CD4-positive, alpha-beta T cell (primary cell): ENCODE measurements at regions not wholly inside any gene's neighbourhood (a gene's known extent, or its start where the extent isn't known, plus 50 kb on each side); places are given as distances from the start of the nearest gene placed in this dataset.
"Not testable (repeated sequence)": the region's sequence is repeated elsewhere in the genome, so short reads cannot be mapped to it uniquely, and the experiment has no call there.

ENCODE experiments used
- ATAC-seq: fragments of 200-7000 bp; cut with Tn5 transposase; one replicate; pipeline ENCODE4 v1.10.0; 2022; ENCODE audit warnings: mild to moderate bottlenecking; ENCODE audit not compliant: poor library complexity
- CTCF ChIA-PET: fragments of 350-600 bp; sonication (Branson Sonifier 250); formaldehyde crosslinking; loops from one replicate; lab custom pipeline; 2021; ENCODE audit warnings: antibody characterized with exemption, inconsistent platforms; lab: Charles Lee
- POLR2A ChIA-PET: fragments of 350-600 bp; sonication (Branson Sonifier 250); formaldehyde crosslinking; loops from one replicate; lab custom pipeline; 2021; ENCODE audit warnings: antibody characterized with exemption, inconsistent platforms; lab: Charles Lee
- DNase-seq, 14 experiments: peaks; one replicate each; pipeline ENCODE4 v3.0.0-alpha.2; 2013 to 2020; ENCODE audit warnings: mixed read lengths in 2 of 14
- H3K27ac ChIP-seq, 2 donors: one replicate each; pipeline versions ENCODE4 v1.5.1 to v1.7.0; 2013; ENCODE audit warnings: low read length in 2 of 2, low read depth in 1 of 2, mild to moderate bottlenecking in 1 of 2
- H3K27me3 ChIP-seq, 2 experiments: 1 replicate in 1 of 2; 2 replicates in 1 of 2; pipeline versions ENCODE4 v1.6.1 to v1.7.0; 2013; ENCODE audit warnings: low read length in 2 of 2, control low read depth in 1 of 2, mild to moderate bottlenecking in 1 of 2, moderate library complexity in 1 of 2; ENCODE audit not compliant: insufficient read depth in 2 of 2, control insufficient read depth in 1 of 2
- H3K36me3 ChIP-seq: one replicate; pipeline ENCODE4 v1.6.1; 2013; ENCODE audit warnings: low read length, control low read depth; ENCODE audit not compliant: insufficient read depth
- H3K4me1 ChIP-seq: one replicate; pipeline ENCODE4 v1.6.1; 2013; ENCODE audit warnings: low read length, control low read depth; ENCODE audit not compliant: insufficient read depth
- H3K4me3 ChIP-seq: one replicate; pipeline ENCODE4 v1.5.1; 2013; ENCODE audit warnings: mild to moderate bottlenecking, low read length, moderate library complexity
- H3K9me3 ChIP-seq, 2 experiments: 1 replicate in 1 of 2; 2 replicates in 1 of 2; pipeline versions ENCODE4 v1.6.1 to v1.7.0; 2013; ENCODE audit warnings: low read length in 2 of 2, mild to moderate bottlenecking in 2 of 2, control low read depth in 1 of 2, moderate library complexity in 1 of 2; ENCODE audit not compliant: control insufficient read depth in 1 of 2, insufficient read depth in 1 of 2
- H3K27ac Mint-ChIP-seq: one replicate; pipeline ENCODE4 v1.8.0; 2020; ENCODE audit warnings: mixed read lengths
- H3K27me3 Mint-ChIP-seq: one replicate; pipeline ENCODE4 v1.8.0; 2021; ENCODE audit warnings: mixed read lengths
- H3K36me3 Mint-ChIP-seq: one replicate; pipeline ENCODE4 v1.8.0; 2021; ENCODE audit warnings: low read depth, mixed read lengths
- H3K4me1 Mint-ChIP-seq: one replicate; pipeline ENCODE4 v1.8.0; 2021; ENCODE audit warnings: low read depth, mixed read lengths
- H3K4me3 Mint-ChIP-seq: one replicate; pipeline ENCODE4 v1.8.0; 2020; ENCODE audit warnings: mild to moderate bottlenecking, mixed read lengths
- H3K9me3 Mint-ChIP-seq: one replicate; pipeline ENCODE4 v1.8.0; 2020; ENCODE audit warnings: mixed read lengths
- CTCF ChIP-seq: fragments of 200-600 bp; IDR thresholded peaks from one replicate; pipeline ENCODE4 v1.8.0; 2022; ENCODE audit warnings: antibody characterized with exemption, mild to moderate bottlenecking
- intact Hi-C, 2 experiments: fragments of 100-400 bp; cut with DNase I in 1 of 2; cut with micrococcal nuclease in 1 of 2; formaldehyde crosslinking; loops; one replicate each; pipeline versions ENCODE4 v1.15.1 to v1.9.0; 2023 to 2025; cut with DNase I, micrococcal nuclease

- H3K27me3 ChIP-seq = no peaks in the 10 kb centered on the region
- Mint-ChIP-seq H3K27me3 (peaks cover 5% of the 10 kb centered on the region), H3K4me3 (no peak overlapping the region), H3K4me1 (peaks cover 12% of the 10 kb centered on the region), H3K27ac (no peak overlapping the region), H3K9me3 (peaks cover 2% of the 10 kb centered on the region), H3K36me3 (peaks cover 25% of the 10 kb centered on the region)
- no peaks in the 10 kb centered on the region for H3K36me3 ChIP-seq
- ChIA-PET POLR2A (no interaction called here), CTCF (no interaction called here)
- ATAC-seq = no peak
- H3K4me1 ChIP-seq = peaks cover 8% of the 10 kb centered on the region
- no peak overlapping the region for H3K27ac ChIP-seq
- no peak overlapping the region for H3K4me3 ChIP-seq
- H3K9me3 ChIP-seq = peaks cover 5 to 6% of the 10 kb centered on the region in 2 experiments
- TF ChIP-seq CTCF = no peak
- intact Hi-C loops = no loop called here
- no peak for DNase-seq
Measured at GRCh38 chr22:23431337-23432072, 148.6 kb downstream of the IGLL1 start.

GRCh38 chr22:23424551-23425068 is 155.5 kb downstream of the IGLL1 start:
- H3K27me3 Mint-ChIP-seq, POLR2A ChIA-PET, H3K4me3 Mint-ChIP-seq, ATAC-seq, H3K36me3 ChIP-seq, H3K27me3 ChIP-seq, H3K36me3 Mint-ChIP-seq, DNase-seq, H3K4me1 ChIP-seq, H3K27ac Mint-ChIP-seq, intact Hi-C loops, H3K4me1 Mint-ChIP-seq, H3K9me3 Mint-ChIP-seq, H3K9me3 ChIP-seq, CTCF ChIA-PET, H3K4me3 ChIP-seq, H3K27ac ChIP-seq: not testable (repeated sequence)

GRCh38 chr22:23424031-23424430 is 156.1 kb downstream of the IGLL1 start:
- intact Hi-C loops = no loop called here
- DNase-seq (no peak), ATAC-seq (no peak)
- H3K27ac Mint-ChIP-seq = no peak overlapping the region
- Histone ChIP-seq H3K9me3 (peaks cover 0 to 5% of the 10 kb centered on the region in 2 experiments), H3K4me1 (no peaks in the 10 kb centered on the region), H3K27ac (no peak overlapping the region), H3K4me3 (no peak overlapping the region), H3K27me3 (no peaks in the 10 kb centered on the region), H3K36me3 (no peaks in the 10 kb centered on the region)
- ChIA-PET POLR2A (no interaction called here), CTCF (no interaction called here)
- no peaks in the 10 kb centered on the region for H3K36me3 Mint-ChIP-seq
- H3K4me1 Mint-ChIP-seq = no peaks in the 10 kb centered on the region
- H3K27me3 Mint-ChIP-seq = no peaks in the 10 kb centered on the region
- H3K4me3 Mint-ChIP-seq = no peak overlapping the region
- TF ChIP-seq CTCF = no peak
- H3K9me3 Mint-ChIP-seq = no peaks in the 10 kb centered on the region

- H3K4me3 ChIP-seq, intact Hi-C loops, H3K27ac ChIP-seq, H3K36me3 ChIP-seq, CTCF ChIA-PET, DNase-seq, POLR2A ChIA-PET, H3K27ac Mint-ChIP-seq, H3K4me3 Mint-ChIP-seq, H3K27me3 Mint-ChIP-seq, H3K4me1 ChIP-seq, H3K9me3 Mint-ChIP-seq, H3K36me3 Mint-ChIP-seq, ATAC-seq, H3K27me3 ChIP-seq, H3K9me3 ChIP-seq, H3K4me1 Mint-ChIP-seq: not testable (repeated sequence)
Measured at GRCh38 chr22:23422281-23422680, 157.8 kb downstream of the IGLL1 start.

- H3K9me3 ChIP-seq, H3K4me1 Mint-ChIP-seq, intact Hi-C loops, H3K27ac ChIP-seq, H3K4me3 ChIP-seq, CTCF ChIA-PET, H3K27ac Mint-ChIP-seq, H3K4me1 ChIP-seq, H3K9me3 Mint-ChIP-seq, H3K36me3 ChIP-seq, DNase-seq, POLR2A ChIA-PET, H3K36me3 Mint-ChIP-seq, ATAC-seq, H3K27me3 ChIP-seq, H3K27me3 Mint-ChIP-seq, H3K4me3 Mint-ChIP-seq: not testable (repeated sequence)
Measured at GRCh38 chr22:23421300-23421699, 158.8 kb downstream of the IGLL1 start.
